ENCODE measurements at regions not wholly inside any gene's neighbourhood (a gene's known extent, or its start where the extent isn't known, plus 50 kb on each side); places are given as distances from the start of the nearest gene placed in this dataset.

DNA sequence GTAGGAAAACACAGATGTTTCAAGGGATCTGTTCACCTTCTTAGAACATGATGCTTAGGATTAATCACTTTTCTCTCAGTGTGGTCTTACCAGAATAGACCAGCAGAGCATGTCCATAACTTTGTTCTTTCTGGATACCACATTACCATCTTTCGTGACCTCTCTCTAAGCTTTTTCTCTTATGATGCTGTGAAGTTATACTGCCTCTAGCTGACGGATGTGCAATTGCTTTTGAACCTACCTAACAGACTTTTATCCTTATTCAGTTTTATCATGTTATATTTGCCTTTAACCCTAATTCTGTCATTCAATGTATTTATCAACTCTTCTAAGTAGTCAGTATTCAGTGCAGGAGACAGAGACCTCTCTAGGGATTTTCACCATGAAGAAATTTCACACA is 246.7 kb downstream of the DACT1 start:
- no peak for TF ChIP-seq EZH2 (IDR thresholded peaks at IDR 0.05; ENCODE audit: low read depth)
- TF ChIP-seq, protein P1, sequence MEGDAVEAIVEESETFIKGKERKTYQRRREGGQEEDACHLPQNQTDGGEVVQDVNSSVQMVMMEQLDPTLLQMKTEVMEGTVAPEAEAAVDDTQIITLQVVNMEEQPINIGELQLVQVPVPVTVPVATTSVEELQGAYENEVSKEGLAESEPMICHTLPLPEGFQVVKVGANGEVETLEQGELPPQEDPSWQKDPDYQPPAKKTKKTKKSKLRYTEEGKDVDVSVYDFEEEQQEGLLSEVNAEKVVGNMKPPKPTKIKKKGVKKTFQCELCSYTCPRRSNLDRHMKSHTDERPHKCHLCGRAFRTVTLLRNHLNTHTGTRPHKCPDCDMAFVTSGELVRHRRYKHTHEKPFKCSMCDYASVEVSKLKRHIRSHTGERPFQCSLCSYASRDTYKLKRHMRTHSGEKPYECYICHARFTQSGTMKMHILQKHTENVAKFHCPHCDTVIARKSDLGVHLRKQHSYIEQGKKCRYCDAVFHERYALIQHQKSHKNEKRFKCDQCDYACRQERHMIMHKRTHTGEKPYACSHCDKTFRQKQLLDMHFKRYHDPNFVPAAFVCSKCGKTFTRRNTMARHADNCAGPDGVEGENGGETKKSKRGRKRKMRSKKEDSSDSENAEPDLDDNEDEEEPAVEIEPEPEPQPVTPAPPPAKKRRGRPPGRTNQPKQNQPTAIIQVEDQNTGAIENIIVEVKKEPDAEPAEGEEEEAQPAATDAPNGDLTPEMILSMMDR (conservative IDR thresholded peaks at IDR 0.05): peak; percentile 46
